ENCODE measurements at regions not wholly inside any gene's neighbourhood (a gene's known extent, or its start where the extent isn't known, plus 50 kb on each side); places are given as distances from the start of the nearest gene placed in this dataset.
A peak's percentile ranks its signal among the peaks of the same experiment; 100 is the strongest.

DNA sequence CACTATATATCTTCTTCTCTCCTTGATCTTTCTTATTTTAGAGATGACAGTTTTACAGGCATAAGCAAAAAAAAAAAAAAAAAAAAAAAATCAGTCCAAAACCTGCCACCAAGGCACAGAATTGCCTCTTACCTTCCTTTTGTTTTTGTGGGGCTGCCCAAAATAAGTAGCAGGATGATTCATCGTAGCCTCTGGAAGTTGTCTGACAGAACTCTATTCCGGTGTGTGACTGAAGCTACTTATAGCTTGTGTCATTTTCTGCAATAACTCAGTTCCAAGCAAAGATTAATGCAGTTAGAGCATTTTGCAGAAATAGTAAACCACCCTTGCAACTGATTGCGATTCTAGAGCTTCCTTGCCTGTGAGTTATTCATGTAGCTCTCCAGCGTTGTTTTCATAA lies 186.8 kb downstream of the KIF2B start:
- no peak for DNase-seq

DNA sequence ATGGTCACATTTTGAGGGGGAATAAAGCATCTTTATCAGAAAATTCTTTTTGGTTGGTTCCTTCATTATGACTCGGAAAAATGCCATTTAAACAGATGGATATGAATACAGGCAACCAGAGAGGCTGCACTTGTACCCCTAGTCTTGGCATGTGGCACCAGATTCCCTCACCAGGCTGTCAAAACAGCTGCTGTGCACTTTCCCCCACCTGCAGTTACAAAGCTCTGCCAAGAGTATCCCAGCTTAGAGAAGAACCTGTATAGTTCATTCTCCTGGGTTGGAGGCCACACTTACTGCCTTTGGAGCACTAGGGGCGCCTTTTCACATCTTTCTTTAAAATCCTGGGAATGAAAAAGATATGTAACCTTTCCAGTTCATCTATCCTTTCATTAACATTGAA lies 190.3 kb downstream of the KIF2B start:
- DNase-seq: no peak

DNA sequence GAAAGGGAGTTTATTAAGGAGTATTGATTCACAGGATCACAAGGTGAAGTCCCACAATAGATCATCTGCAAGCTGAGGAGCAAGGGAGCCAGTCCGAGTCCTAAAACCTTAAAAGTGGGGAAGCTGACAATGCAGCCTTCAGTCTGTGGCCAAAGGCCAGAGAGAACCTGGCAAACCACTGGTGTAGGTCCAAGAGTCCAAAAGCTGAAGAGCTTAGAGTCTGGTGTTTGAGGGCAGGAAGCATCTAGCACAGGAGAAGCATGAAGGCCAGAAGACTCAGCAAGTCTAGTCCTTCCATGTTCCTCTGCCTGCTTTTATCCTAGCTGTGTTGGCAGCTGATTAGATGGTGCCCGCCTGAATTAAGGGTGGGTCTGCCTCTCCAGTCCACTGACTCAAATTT lies 193.0 kb downstream of the KIF2B start:
- DNase-seq: no peak

DNA sequence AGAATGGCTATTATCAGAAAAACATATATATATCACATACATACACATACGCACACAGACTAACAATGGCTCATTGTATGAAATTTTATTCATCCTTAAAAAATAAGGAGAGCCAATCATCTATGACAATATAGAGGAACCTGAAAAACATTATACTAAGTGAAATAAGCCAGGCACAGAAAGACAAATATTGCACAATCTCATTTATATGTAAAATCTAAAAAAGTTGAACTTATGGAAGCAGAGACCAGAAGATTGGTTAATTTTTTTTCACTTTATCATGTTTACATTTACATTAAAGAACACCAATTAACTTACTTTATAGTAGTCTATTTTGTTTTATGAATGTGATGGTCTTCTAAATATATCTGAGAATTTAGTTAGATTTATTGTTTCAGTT lies 198.7 kb downstream of the KIF2B start:
- DNase-seq: no peak

DNA sequence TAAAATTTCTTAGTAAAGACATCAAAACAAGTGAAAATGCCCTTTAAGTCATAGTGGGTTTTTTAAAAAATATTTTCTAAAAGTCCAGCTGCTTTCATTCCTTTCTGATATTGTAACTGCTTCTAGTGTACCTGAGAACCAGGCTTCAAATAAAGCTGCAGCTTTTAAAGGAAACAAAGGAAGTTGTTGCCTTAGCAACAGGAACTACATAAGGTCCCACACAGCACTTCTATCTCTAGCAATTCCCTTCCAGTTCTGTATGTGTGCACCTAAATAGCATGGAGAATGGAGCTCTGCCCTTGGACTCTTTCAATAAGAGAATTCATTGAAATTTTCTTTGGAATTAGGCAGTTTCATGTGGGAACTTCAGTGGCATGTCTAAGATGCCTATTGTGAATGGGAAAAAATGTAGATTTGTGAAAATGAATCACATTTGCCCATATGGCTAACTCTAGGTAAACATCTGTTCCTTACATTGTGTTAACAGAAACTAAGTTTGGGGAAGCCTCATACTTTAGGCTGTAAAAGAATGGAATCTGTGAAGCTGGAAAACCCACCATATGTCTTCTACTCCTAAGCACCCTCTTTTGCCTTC lies 206.4 kb downstream of the KIF2B start:
- DNase-seq: no peak

DNA sequence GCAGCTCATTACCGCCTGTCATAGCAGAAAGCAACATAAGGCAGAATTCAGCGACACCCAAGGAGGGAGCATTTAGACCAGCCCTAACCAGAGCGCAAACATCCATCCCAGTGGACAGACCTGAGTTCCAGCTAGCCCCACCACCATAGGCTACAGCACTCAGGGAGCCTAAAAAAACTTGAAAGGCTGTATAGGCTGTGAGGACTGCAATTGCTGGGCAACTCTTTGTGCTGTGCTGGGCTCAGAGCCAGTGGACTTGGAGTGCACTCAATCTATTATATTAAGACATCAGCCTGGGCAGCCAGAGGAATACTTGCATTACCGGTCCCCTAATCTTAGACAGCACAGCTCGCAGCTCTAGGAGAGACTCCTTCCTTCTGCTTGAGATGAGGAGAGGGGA lies 207.3 kb downstream of the KIF2B start:
- no peak for DNase-seq

DNA sequence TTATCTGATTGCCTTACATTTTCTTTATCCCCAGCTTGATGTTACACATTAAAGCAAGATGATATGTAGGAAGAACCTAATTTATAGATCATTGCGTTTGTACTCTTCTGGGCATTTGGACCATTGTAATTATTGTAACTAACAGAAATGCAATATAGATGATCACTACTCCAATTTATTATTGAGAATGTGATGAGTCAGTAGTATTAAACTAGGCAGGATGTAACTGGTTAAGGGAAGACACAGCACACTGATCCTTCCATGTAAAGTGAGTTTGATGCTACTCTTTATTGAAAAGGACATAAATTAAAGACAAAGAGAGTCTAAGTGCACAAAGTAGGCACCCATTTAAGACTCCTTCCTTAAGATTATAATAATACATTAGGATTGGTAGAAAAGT lies 223.8 kb downstream of the KIF2B start:
- DNase-seq: no peak

DNA sequence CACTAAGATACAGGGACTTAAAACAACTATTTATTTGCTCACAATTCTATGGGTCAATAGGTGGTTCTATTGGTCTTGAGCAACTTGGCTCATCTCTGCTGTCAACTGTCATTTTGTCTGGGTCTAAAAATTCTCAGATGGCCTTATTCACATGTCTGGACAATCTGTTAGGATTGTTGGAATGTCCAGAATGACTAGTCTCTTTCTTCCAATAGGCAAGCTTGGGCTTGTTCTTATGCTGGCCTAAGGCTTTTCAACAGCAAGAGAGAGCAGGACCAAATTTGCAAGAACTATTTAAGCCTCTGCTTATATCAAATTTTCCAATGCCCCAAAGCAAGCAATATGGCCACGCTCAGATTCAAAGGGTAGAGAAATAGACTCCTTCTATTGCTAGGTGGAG lies 240.9 kb downstream of the KIF2B start:
- no peak for DNase-seq

DNA sequence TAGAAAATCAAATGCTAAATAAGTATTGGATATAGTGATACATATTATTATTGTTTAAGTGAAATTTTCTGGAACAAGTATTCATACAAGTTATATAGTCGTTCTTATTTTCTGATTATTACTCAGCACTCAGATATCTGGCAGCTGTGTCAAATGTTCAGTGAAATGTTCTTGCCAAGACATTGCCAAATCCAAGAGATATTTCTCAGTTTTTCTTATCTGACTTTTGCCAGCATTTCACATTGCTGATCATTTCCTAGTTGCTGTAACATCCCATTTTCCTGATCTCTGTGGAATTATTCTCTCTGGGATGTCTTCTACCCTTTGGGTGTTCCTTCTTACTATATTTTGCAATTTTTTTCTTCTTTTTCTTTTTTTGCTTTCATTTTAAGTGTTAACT lies 262.3 kb downstream of the KIF2B start:
- DNase-seq: no peak

DNA sequence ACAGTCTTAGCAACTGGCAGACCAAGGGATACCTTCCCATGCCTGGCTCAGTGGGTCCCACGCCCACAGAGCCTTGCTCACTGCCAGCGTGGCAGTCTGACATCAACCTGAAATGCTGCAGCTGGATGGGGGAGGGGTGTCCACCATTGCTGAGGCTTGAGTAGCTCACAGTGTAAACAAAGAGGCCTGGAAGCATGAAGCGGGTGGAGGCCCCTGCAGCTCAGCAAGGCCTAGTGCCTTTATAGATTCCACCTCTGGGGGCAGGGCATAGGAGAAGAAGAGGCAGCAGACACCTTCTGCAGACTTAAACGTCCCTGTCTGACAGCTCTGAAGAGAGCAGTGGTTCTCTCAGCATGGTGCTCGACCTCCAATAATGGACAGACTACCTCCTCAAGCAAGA lies 263.2 kb downstream of the KIF2B start:
- DNase-seq: no peak

DNA sequence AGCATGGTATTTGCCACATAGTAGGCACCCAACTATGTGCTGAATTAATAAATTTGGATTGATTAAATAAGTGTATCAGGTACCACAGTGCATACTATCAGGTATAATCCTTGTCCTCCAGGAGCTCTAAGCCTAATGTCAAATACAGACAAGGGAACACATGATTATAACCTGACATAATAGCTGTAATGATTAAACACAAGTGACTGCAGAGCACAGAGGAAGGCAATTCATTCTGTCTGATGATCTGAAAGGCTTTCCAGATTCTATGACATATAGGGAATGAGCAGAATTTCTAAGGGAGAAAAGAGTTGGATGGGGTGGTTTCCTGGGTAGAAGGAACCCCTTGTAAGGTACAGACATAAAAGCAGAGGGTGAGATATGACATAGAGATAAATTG lies 273.5 kb downstream of the KIF2B start:
- no peak for DNase-seq

DNA sequence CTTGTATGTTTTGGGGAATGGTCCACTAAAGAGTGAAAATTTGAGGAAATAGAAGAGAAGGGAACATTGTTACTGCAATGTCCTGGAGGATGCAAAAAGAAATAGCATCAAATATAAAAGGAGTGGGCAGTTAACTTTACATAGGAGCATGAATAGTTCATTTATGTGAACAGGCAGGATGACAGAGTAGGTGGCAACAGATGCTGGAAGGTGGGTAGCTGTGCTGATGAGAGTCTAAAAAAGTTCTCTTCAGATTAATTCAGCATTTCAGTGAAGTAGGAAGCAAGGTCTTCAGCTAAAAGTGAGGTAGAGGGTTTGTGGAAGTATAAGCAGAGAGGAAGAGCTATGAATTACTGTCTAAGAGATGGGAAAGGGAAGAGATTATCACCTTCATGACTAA lies 276.5 kb downstream of the KIF2B start:
- DNase-seq: no peak

DNA sequence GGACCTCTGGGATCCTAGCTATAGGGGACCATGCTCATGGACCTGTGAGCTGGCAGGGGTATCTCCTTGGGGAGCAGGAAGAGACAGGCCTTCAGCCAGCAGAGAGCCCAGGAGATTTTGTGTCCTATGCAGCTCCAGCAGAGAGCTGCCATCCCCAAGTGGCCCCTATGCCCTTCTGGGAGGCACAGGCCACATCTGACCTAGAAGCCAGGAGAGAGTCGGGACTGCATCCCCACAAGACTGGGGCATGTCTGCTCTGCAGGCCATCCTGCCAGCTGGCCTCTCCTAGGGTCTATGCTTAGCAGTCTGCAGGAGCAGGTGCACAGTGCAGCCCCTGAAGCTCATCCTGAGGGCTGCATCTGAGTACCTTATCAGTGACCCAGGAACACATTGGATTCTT lies 279.5 kb downstream of the KIF2B start:
- no peak for DNase-seq

DNA sequence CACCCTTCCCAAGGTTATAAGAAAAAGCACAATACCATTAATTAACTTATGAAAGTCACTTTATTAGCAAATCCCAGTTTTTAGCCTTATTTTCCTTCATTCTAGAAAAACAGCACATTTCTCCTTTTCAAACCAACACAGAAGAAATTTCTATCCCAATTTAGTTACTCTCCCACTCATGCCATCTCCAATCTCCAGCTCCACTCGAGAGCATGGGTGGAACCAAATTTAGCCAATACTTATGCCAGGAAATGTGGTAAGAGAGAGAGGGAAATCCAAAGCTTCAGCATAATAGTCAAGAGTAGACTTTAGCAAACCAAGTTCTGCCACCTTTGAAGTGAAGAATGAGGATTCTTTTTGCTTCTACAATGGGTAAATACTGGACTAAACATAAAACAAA lies 288.8 kb downstream of the KIF2B start:
- no peak for DNase-seq

DNA sequence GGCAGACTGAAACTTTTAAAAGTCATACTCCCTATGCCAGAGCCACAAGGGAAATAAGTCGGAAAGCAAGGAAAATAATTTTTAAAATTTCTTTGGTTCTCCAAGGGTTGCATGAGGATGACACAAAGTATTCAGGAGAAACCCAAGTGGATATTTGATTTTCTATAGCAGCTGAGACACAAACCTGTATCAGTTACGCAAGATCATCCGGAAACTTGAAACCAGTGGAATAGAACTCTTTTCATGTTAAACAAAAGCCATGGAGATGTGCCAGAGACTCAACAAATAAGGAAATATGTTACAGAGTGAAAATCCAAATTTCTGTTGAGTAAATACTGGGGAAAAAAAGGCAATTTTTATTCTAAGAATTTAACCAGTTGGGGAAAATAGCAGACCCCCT lies 294.7 kb downstream of the KIF2B start:
- DNase-seq: no peak

DNA sequence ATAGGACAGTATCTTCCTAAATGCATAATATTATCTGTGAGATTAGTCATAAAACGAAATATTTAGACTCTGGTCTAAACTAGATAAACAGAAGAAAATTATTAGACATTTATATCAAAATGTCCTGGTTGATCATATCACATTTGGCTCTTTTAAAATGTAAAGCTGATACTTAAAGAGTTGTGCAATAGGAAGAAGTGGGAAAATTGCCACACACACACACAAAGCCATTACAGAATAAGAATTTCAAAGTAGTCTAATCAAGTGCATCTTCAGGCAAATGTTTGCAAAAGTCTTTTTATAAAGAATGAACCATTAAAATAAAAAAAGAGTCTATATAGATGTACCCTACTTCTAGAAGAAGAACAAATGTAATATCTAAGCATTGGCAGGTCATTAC lies 301.7 kb downstream of the KIF2B start:
- DNase-seq: no peak

DNA sequence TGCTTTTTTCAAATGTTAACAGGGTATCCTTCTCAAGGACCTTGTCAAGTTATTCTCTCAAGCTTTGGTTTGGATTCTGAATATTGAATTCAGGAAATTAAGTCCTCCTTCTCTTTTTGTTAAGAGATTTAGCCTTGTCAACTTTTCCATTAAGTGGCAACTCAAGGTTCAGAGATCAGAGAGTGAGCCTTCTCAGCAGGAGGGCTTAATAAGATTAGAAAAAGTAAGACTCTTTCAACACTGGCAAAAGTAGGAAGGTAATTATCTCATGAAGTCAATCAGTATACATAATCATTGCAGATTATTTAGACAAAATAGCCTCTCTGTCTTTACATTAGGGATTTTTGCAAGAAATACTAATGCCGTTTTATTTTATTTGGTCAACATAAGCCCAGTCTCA lies 330.7 kb downstream of the KIF2B start:
- DNase-seq: no peak

DNA sequence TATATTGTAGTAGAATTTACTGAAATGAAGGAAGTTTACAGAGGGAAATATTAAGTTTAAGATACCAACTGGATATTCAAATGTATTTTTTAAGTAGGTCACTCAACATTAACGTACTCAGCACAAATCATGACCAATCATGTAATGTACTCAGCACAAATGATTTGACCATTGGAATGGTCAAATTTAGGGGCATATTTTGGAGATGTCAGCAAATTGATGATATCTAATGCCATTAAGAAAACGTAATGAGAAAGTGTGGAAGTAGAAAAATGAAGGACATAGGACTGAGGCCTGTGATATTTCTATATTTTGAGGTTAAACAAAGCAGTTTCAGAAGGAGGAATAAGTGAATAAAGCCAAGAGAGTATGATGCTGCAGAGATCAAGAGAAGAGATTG lies 334.8 kb downstream of the KIF2B start:
- DNase-seq: no peak

DNA sequence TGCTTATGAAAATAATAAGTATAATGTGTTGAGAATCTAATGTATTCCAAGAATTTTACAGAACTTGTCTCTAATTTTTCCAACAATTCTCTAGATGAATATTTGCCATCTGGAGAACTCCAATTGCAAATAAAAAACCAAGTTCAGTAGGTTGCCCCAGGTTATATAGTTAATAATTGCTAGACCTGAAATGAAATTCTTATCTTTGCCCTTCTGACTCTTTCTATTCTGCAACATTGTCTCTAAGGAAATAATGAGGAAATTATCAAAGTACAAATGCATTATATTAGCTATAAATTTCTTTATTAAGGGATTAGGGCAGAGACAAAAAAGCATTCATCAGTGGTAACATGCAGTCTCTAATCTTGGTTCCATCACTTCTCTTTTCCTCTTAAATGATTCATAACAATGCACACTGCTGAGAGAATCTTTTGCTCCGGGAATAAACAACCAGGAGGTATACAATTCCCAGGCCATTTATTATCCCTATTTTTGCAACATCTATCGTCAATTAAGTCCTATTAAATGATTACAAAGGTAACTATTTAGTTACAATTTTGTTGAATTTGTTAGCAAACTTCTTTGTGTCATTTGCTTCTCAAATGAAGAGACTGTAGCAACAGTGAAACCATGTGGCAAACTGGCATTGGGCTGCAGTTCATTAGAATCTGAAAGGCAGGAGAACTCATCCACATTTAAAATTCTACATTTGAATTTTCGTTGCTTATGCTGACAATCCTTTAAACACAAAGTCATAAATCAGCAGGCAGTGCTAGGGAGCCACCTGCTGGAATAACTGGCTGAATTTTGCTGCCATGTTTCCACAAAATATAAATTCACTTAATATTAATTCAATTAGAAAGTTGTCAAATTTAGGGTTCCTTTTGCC lies 349.6 kb downstream of the KIF2B start:
- peak; percentile 4 for DNase-seq

DNA sequence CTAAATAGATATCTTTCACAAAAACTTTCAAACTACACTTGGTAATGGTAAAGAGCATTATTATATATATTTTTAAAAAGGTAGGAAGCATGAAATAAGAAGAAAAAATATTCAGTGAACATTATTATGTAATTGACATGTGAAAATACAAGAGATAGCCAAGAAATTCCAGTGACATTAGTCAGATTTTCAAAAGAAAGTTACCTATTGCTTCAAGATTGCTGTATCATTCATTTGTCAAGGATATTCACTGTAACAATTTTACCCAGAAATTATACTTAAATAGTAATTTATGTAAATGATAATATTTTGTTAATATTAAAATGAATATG lies 350.2 kb downstream of the KIF2B start:
- DNase-seq: no peak

DNA sequence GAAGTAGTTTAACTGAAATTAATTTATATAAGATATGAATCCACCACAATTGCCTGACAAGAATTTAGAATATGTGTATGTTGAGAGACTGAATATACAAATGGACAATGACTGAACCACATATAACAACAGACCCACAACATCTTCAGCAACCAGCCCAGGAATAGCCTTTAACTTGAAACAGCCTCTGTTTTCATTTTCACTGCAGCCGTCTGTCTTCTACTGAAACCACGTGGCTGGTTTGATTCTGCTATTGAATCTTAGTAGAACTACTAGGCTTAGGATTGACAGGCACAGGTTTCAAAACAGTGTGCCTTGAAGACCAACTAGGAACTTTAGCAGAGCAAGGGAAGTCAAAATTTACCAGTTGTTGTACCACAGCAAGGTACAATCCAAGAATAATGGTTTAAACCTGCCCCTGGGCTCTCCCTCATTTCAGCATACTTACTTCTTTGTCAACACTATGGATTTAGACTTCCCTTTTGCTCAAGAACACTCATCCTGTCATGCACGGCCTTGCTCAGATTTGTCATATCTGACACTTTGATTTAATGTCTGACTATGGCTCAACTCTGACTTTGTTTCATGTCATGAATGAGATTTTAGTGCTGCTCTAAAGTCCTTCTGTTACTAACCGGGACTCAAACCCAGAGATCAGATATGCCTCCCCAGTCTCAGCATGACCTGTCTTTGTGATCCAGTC lies 355.0 kb downstream of the KIF2B start:
- DNase-seq: no peak

DNA sequence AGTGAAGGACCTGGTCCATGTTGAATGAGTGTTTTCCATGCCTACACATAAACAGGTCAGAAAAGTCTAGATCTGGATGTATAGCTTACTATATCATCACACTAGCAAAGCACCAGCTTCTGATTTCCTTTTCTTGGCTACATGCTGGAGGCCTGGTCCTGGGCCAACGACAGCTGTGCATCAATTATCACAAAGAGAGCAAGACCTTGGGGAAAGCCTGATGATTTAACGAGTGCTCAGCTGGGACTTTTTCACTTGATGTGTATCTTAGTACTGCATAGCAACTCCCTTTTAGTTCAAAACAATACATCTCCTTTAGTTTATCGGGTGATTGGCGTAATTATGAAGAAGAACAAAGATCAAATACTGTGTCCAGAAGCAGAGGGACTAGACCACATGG lies 358.2 kb downstream of the KIF2B start:
- no peak for DNase-seq

DNA sequence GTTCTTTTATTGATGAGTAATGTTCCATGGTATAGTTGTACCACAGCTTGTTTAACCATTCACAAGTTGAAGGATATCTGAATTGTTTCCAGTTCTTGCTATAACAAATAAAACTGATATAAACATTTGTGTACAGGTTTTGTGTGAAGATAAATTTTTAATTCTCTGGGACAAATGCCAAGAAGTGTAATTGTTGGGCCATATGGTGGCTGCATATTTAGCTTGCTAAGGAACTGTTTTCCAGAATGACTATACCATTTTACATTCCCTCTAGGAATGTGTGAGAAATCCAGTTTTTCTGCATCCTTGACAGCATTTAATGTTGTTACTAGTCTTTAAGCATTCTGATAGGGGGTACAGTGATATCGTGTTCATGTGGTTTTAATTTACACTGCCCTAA lies 368.5 kb downstream of the KIF2B start:
- no peak for DNase-seq

DNA sequence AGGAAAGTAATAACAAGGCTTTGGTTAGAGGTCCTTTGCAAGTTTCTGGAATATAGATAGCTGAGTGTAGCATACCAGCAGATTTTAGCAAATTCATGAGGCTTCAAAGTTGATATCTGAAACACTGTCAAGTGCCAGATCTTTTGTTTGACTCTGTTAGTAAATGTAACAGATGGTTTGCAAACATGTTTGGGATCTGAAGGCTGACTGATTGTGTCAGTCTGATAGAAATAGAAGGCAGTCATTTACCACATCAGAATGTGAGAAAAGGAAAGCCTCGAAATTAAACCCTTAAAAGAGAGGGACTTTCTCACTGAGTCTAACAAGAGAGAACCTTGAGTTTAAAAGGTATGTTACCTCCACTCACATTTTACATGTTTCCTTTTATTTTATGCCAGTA lies 371.5 kb downstream of the KIF2B start:
- no peak for DNase-seq
